ENCODE measurements at regions not wholly inside any gene's neighbourhood (a gene's known extent, or its start where the extent isn't known, plus 50 kb on each side); places are given as distances from the start of the nearest gene placed in this dataset.

DNA sequence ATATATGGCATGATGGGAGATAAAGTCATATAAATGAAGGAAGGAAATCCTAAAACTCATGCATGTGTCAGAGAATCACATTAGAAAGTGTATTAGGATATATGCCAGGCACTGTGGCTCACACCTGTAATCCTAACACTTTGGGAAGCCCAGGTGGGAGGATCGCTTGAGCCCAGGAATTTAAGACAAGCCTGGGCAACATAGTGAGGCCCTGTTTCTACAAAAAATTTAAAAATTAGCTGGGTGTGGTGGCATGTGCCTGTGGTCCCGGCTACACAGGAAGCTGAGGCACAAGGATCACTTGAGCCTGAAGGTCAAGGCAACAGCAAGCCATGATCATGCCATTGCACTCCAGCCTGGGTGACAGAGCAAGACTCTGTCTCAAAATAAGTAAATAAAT lies 130.3 kb upstream of the ARID2 start:
- H3K9me3 ChIP-seq (replicated peaks; ENCODE audit: control insufficient read depth, insufficient read depth, low read length): no peaks in the 10 kb centered on the region
- H3K79me2 ChIP-seq (ENCODE audit: control insufficient read depth, insufficient read depth, low read length): no peaks in the 10 kb centered on the region
- ChIA-PET POLR2A (no interaction called here), CTCF (interaction anchor here (0.6 kb wide), 1 partner anchor 120 kb away, joined by 3 read pairs; no protein-coding TSS in a partner anchor)
- no TSS peak for BruUV-seq (replicated peaks)
- no peak overlapping the region for H3K27ac ChIP-seq (ENCODE audit: insufficient read depth, low read depth, low read length)
- no peak overlapping the region for H3K9ac ChIP-seq (replicated peaks; ENCODE audit: extremely low read depth, insufficient read depth, low read length)
- TF ChIP-seq MYC (IDR thresholded peaks at IDR 0.05; ENCODE audit: low read depth, low read length) (no peak), POLR2AphosphoS5 (IDR thresholded peaks at IDR 0.05; ENCODE audit: insufficient read depth, low read depth, low read length) (no peak), EZH2 (IDR thresholded peaks at IDR 0.05; ENCODE audit: borderline replicate concordance, low read depth, low read length, severe bottlenecking) (no peak), FOS (IDR thresholded peaks at IDR 0.05; ENCODE audit: borderline replicate concordance, insufficient read depth, low read length) (no peak), GATA2 (IDR thresholded peaks at IDR 0.05; ENCODE audit: insufficient read depth, insufficient read length, low read depth, low read length) (no peak), JUN (IDR thresholded peaks at IDR 0.05; ENCODE audit: borderline replicate concordance, insufficient read depth, insufficient read length, low read depth) (no peak), POLR2A (IDR thresholded peaks at IDR 0.05; ENCODE audit: low read depth, low read length) (no peak)
- TF ChIP-seq, protein P1, sequence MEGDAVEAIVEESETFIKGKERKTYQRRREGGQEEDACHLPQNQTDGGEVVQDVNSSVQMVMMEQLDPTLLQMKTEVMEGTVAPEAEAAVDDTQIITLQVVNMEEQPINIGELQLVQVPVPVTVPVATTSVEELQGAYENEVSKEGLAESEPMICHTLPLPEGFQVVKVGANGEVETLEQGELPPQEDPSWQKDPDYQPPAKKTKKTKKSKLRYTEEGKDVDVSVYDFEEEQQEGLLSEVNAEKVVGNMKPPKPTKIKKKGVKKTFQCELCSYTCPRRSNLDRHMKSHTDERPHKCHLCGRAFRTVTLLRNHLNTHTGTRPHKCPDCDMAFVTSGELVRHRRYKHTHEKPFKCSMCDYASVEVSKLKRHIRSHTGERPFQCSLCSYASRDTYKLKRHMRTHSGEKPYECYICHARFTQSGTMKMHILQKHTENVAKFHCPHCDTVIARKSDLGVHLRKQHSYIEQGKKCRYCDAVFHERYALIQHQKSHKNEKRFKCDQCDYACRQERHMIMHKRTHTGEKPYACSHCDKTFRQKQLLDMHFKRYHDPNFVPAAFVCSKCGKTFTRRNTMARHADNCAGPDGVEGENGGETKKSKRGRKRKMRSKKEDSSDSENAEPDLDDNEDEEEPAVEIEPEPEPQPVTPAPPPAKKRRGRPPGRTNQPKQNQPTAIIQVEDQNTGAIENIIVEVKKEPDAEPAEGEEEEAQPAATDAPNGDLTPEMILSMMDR (IDR thresholded peaks at IDR 0.05; ENCODE audit: extremely low read depth in 1 of 2, insufficient read depth in 1 of 2, low read depth in 1 of 2, low read length in 2 of 2): no peak
- TF ChIP-seq, protein P2, sequence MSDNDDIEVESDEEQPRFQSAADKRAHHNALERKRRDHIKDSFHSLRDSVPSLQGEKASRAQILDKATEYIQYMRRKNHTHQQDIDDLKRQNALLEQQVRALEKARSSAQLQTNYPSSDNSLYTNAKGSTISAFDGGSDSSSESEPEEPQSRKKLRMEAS (IDR thresholded peaks at IDR 0.05; ENCODE audit: insufficient read depth, insufficient read length): no peak
- H3K9me1 ChIP-seq (replicated peaks; ENCODE audit: control insufficient read depth, extremely low read depth, insufficient read depth, low read length): no peaks in the 10 kb centered on the region
- H3K27me3 ChIP-seq (ENCODE audit: control insufficient read depth in 2 of 2, insufficient read depth in 2 of 2, low read length in 2 of 2): peaks cover 7 to 9% of the 10 kb centered on the region in 2 experiments
- H3K4me3 ChIP-seq (replicated peaks in 1 of 3; ENCODE audit: insufficient read depth in 1 of 3, low read depth in 1 of 3, low read length in 3 of 3): no peak overlapping the region
- H2AFZ ChIP-seq (ENCODE audit: low read depth, low read length): no peak overlapping the region
- H3K36me3 ChIP-seq (ENCODE audit: control insufficient read depth in 2 of 2, extremely low read depth in 1 of 2, insufficient read depth in 2 of 2, low read length in 2 of 2): no peaks in the 10 kb centered on the region
- no peak overlapping the region for H3K4me2 ChIP-seq (ENCODE audit: insufficient read depth, low read length)
- FAIRE-seq (no peak), DNase-seq (ENCODE audit: low read depth, low spot score) (no peak)
- dilution Hi-C loops (cut with MboI; ENCODE audit: extremely low pct_ligation_motif_present, low sequenced_read_pairs): no loop called here
- H4K20me1 ChIP-seq (replicated peaks; ENCODE audit: control insufficient read depth, extremely low read depth, insufficient read depth, low read length): no peaks in the 10 kb centered on the region
- H3K4me1 ChIP-seq (ENCODE audit: control insufficient read depth, extremely low read depth, insufficient read depth, low read length): no peaks in the 10 kb centered on the region
- intact Hi-C loops (cut with micrococcal nuclease): no loop called here

Data from endothelial cell of umbilical vein (primary cell).